SK-N-SH (cell line): ENCODE measurements at regions not wholly inside any gene's neighbourhood (a gene's known extent, or its start where the extent isn't known, plus 50 kb on each side); places are given as distances from the start of the nearest gene placed in this dataset.

Experiments used
- CTCF ChIA-PET: fragments of 300-600, 350-600 bp; formaldehyde crosslinking; extraction: SDS; loops from one replicate; lab custom pipeline; 2021; lab: Yijun Ruan, JAX
- POLR2A ChIA-PET: fragments of 350-600 bp; sonication (Branson Sonifier 250); formaldehyde crosslinking; extraction: SDS; loops from one replicate; lab custom pipeline; 2020; ENCODE audit warnings: antibody characterized with exemption, inconsistent platforms; lab: Yijun Ruan, JAX
- DNase-seq: peaks from one replicate; pipeline ENCODE4 v3.0.0; 2012
- H2AFZ ChIP-seq: fragments of 200-600 bp; sonication (generic); 2 replicates; pipeline ENCODE4 v1.8.1; 2016; ENCODE audit warnings: antibody characterized with exemption, mild to moderate bottlenecking, low read depth
- H3F3A ChIP-seq: fragments of 200-600 bp; sonication (generic); replicated peaks from 2 replicates; pipeline ENCODE3; 2016; ENCODE audit warnings: antibody characterized with exemption, mild to moderate bottlenecking; ENCODE audit not compliant: insufficient read depth
- H3K27ac ChIP-seq, 2 experiments: fragments of 200-500 bp in 1 of 2; fragments of 200-600 bp in 1 of 2; sonication (Bioruptor generic) in 1 of 2; sonication (generic), shearing (Covaris generic) in 1 of 2; 2 replicates each; pipeline versions ENCODE4 v1.5.1 to v1.6.1; 2014 to 2016; ENCODE audit warnings: low read depth in 2 of 2, inconsistent platforms in 1 of 2, low read length in 1 of 2, mild to moderate bottlenecking in 1 of 2, mixed read lengths in 1 of 2
- H3K27me3 ChIP-seq: fragments of 200-600 bp; sonication (generic), shearing (Covaris generic); 2 replicates; pipeline ENCODE4 v1.6.1; 2016; ENCODE audit warnings: mixed run types; ENCODE audit not compliant: insufficient read depth
- H3K36me3 ChIP-seq, 2 experiments: fragments of 200-500 bp in 1 of 2; fragments of 200-600 bp in 1 of 2; sonication (Bioruptor generic) in 1 of 2; sonication (generic) in 1 of 2; replicated peaks in 1 of 2; 2 replicates each; pipeline versions ENCODE3 to v1.5.1; 2014 to 2016; ENCODE audit warnings: low read length in 1 of 2, mild to moderate bottlenecking in 1 of 2; ENCODE audit not compliant: insufficient read depth in 2 of 2, control insufficient read depth in 1 of 2
- H3K4me1 ChIP-seq, 2 experiments: fragments of 200-500 bp in 1 of 2; fragments of 200-600 bp in 1 of 2; sonication (Bioruptor generic) in 1 of 2; sonication (generic), shearing (Covaris generic) in 1 of 2; 2 replicates each; pipeline versions ENCODE4 v1.5.1 to v1.6.1; 2014 to 2016; ENCODE audit warnings: low read depth in 1 of 2, low read length in 1 of 2, mixed run types in 1 of 2; ENCODE audit not compliant: insufficient read depth in 2 of 2, control insufficient read depth in 1 of 2
- H3K4me2 ChIP-seq: fragments of 200-600 bp; sonication (generic), shearing (Covaris generic); 2 replicates; pipeline ENCODE4 v1.6.1; 2017; ENCODE audit warnings: mixed run types
- H3K4me3 ChIP-seq, 2 experiments: fragments of 200-500 bp in 1 of 2; fragments of 200-600 bp in 1 of 2; sonication (Bioruptor generic) in 1 of 2; sonication (generic), shearing (Covaris generic) in 1 of 2; 2 replicates each; pipeline versions ENCODE4 v1.5.1 to v1.8.1; 2014 to 2016; ENCODE audit warnings: low read depth in 2 of 2, inconsistent platforms in 1 of 2, low read length in 1 of 2, mild to moderate bottlenecking in 1 of 2, mixed read lengths in 1 of 2, moderate library complexity in 1 of 2
- H3K79me2 ChIP-seq: fragments of 200-600 bp; sonication (generic); 2 replicates; pipeline ENCODE4 v1.8.1; 2017; ENCODE audit warnings: mild to moderate bottlenecking; ENCODE audit not compliant: insufficient read depth
- H3K9ac ChIP-seq: fragments of 200-600 bp; sonication (generic); 2 replicates; pipeline ENCODE4 v1.6.1; 2017; ENCODE audit warnings: mixed run types
- H3K9me2 ChIP-seq: fragments of 200-600 bp; sonication (generic); 2 replicates; pipeline ENCODE4 v1.6.1; 2017; ENCODE audit warnings: mixed run types
- H3K9me3 ChIP-seq: fragments of 200-600 bp; sonication (generic); 2 replicates; pipeline ENCODE4 v1.6.1; 2017; ENCODE audit warnings: mixed run types, mild to moderate bottlenecking, moderate library complexity
- H4K20me1 ChIP-seq: fragments of 200-600 bp; sonication (generic); 2 replicates; pipeline ENCODE4 v1.6.1; 2017; ENCODE audit warnings: mild to moderate bottlenecking, mixed run types; ENCODE audit not compliant: insufficient read depth
- ELF1 ChIP-seq: IDR thresholded peaks from 2 replicates; pipeline ENCODE4 v1.4.0; 2012
- EP300 ChIP-seq, 2 experiments: IDR thresholded peaks; 2 replicates each; pipeline versions ENCODE4 v1.4.0 to v1.6.1; 2012; ENCODE audit warnings: borderline replicate concordance in 1 of 2, low read depth in 1 of 2, low read length in 1 of 2
- EZH2phosphoT487 ChIP-seq: fragments of 200-600 bp; sonication (generic); IDR thresholded peaks from 2 replicates; pipeline ENCODE4 v1.6.1; 2017; ENCODE audit warnings: low read depth, mixed run types, mild to moderate bottlenecking, antibody characterized with exemption, moderate library complexity, borderline replicate concordance
- GABPA ChIP-seq: IDR thresholded peaks from 2 replicates; pipeline ENCODE4 v1.4.0; 2012; ENCODE audit warnings: low read depth, mild to moderate bottlenecking
- IRF3 ChIP-seq: fragments of 150-350 bp; IDR thresholded peaks from 2 replicates; pipeline ENCODE4 v1.6.1; 2016; ENCODE audit warnings: mild to moderate bottlenecking, low read depth, low read length
- JUND ChIP-seq: IDR thresholded peaks from 2 replicates; pipeline ENCODE4 v1.4.0; 2012
- MAX ChIP-seq: IDR thresholded peaks from 2 replicates; pipeline ENCODE4 v1.4.0; 2012; ENCODE audit warnings: low read depth
- MEF2A ChIP-seq: IDR thresholded peaks from 2 replicates; pipeline ENCODE4 v1.4.0; 2012; ENCODE audit warnings: low read depth, borderline replicate concordance
- MXI1 ChIP-seq: IDR thresholded peaks from 2 replicates; pipeline ENCODE4 v1.6.1; 2012; ENCODE audit warnings: mild to moderate bottlenecking, low read depth, low read length, improper control_type of control experiment
- PBX3 ChIP-seq: IDR thresholded peaks from 2 replicates; pipeline ENCODE4; 2012
- RCOR1 ChIP-seq: fragments of 150-350 bp; IDR thresholded peaks from 2 replicates; pipeline ENCODE4 v1.6.1; 2017; ENCODE audit warnings: antibody characterized with exemption, low read length
- REST ChIP-seq: IDR thresholded peaks from 2 replicates; pipeline ENCODE4 v1.6.1; 2012; ENCODE audit warnings: mild to moderate bottlenecking, low read depth, low read length, moderate library complexity
- RFX5 ChIP-seq: IDR thresholded peaks from 2 replicates; pipeline ENCODE4 v1.6.1; 2012; ENCODE audit warnings: mild to moderate bottlenecking, improper control_type of control experiment, low read length
- SIN3A ChIP-seq: IDR thresholded peaks from 2 replicates; pipeline ENCODE4 v1.6.1; 2012; ENCODE audit warnings: low read depth, mild to moderate bottlenecking, low read length, moderate library complexity, borderline replicate concordance
- SMC3 ChIP-seq: IDR thresholded peaks from 2 replicates; pipeline ENCODE4 v1.6.1; 2012; ENCODE audit warnings: low read depth, low read length, improper control_type of control experiment
- TAF1 ChIP-seq: IDR thresholded peaks from 2 replicates; pipeline ENCODE4 v1.6.1; 2012; ENCODE audit warnings: low read depth, mild to moderate bottlenecking, low read length, moderate library complexity, borderline replicate concordance
- TCF12 ChIP-seq: IDR thresholded peaks from 2 replicates; pipeline ENCODE4 v1.4.0; 2012
- TEAD4 ChIP-seq: IDR thresholded peaks from 2 replicates; pipeline ENCODE4 v1.4.0; 2012; ENCODE audit warnings: mild to moderate bottlenecking, borderline replicate concordance; ENCODE audit not compliant: insufficient read depth
- WGBS: methylation state at CpG from one replicate; pipeline ENCODE4 v1.1.6; 2017; ENCODE audit warnings: low lambda C conversion rate; 5-methylcytosine and 5-hydroxymethylcytosine counted together

GRCh38 chr22:48247829-48248228 lies 1485.4 kb downstream of the TBC1D22A start (continued):
- no peak for TF ChIP-seq EP300 (IDR thresholded peaks at IDR 0.05; ENCODE audit: borderline replicate concordance in 1 of 2, low read depth in 1 of 2, low read length in 1 of 2)
- TF ChIP-seq JUND, result no peak
- TF ChIP-seq TAF1, result no peak
- no peak for TF ChIP-seq PBX3
- TF ChIP-seq MEF2A, result no peak
- TF ChIP-seq RCOR1, result no peak
- no peak for TF ChIP-seq GABPA
- TF ChIP-seq IRF3, result no peak

GRCh38 chr22:48245196-48245485 lies 1482.7 kb downstream of the TBC1D22A start:
- ChIA-PET POLR2A (no interaction called here), CTCF (no interaction called here)
- Histone ChIP-seq H4K20me1 (no peaks in the 10 kb centered on the region), H3K9ac (no peak overlapping the region), H3K79me2 (no peaks in the 10 kb centered on the region), H3K27me3 (no peaks in the 10 kb centered on the region; the same call in 1 of the 2 replicates), H3K9me3 (no peaks in the 10 kb centered on the region), H3K4me2 (no peak overlapping the region), H3F3A (no peaks in the 10 kb centered on the region), H3K4me3 (no peak overlapping the region), H3K9me2 (no peaks in the 10 kb centered on the region), H3K4me1 (no peaks in the 10 kb centered on the region), H3K36me3 (no peaks in the 10 kb centered on the region), H2AFZ (no peak overlapping the region), H3K27ac (no peak overlapping the region)
- 32% methylated on average over 2 of the region's 2 CpGs for WGBS
- TF ChIP-seq GABPA (no peak), SMC3 (no peak), RFX5 (no peak), MAX (no peak), ELF1 (no peak), SIN3A (no peak), TEAD4 (no peak), REST (no peak), MXI1 (no peak), EZH2phosphoT487 (no peak), TCF12 (no peak)
- no peak for DNase-seq
